GM12878 (cell line): ENCODE measurements at regions not wholly inside any gene's neighbourhood (a gene's known extent, or its start where the extent isn't known, plus 50 kb on each side); places are given as distances from the start of the nearest gene placed in this dataset.

ENCODE experiments used
- CHD1 ChIP-seq: IDR thresholded peaks from 2 replicates; pipeline ENCODE4 v1.6.1; 2012; ENCODE audit warnings: low read depth, low read length, improper control_type of control experiment
- FOXM1 ChIP-seq: IDR thresholded peaks from 2 replicates; pipeline ENCODE4 v1.6.1; 2012; ENCODE audit warnings: low read depth, mild to moderate bottlenecking, inconsistent platforms, low read length, moderate library complexity
- IKZF2 ChIP-seq, 2 experiments: fragments of 450-650 bp; IDR thresholded peaks; 2 replicates each; pipeline ENCODE4 v1.6.1; 2017; ENCODE audit warnings: mild to moderate bottlenecking in 2 of 2, moderate library complexity in 2 of 2
- PML ChIP-seq: IDR thresholded peaks from 2 replicates; pipeline ENCODE4 v1.6.1; 2012; ENCODE audit warnings: low read length, inconsistent platforms
- SRF ChIP-seq, 2 experiments: IDR thresholded peaks; 2 replicates each; pipeline ENCODE4 v1.6.1; 2011; ENCODE audit warnings: low read depth in 2 of 2, low read length in 2 of 2, mild to moderate bottlenecking in 1 of 2, moderate library complexity in 1 of 2
- SUZ12 ChIP-seq: fragments of 200-600 bp; sonication (generic); IDR thresholded peaks from one replicate; pipeline ENCODE4 v1.6.1; 2018; ENCODE audit warnings: antibody characterized with exemption, mild to moderate bottlenecking; ENCODE audit not compliant: unreplicated experiment
- YY1 ChIP-seq: IDR thresholded peaks from 2 replicates; pipeline ENCODE4 v1.6.1; 2011; ENCODE audit warnings: low read depth, mild to moderate bottlenecking, low read length
- ZNF384 ChIP-seq: IDR thresholded peaks from 2 replicates; pipeline ENCODE4 v1.6.1; 2012; ENCODE audit warnings: low read depth, mild to moderate bottlenecking, low read length, improper control_type of control experiment, borderline replicate concordance
- TF ChIP-seq, protein P1 (sequence below): IDR thresholded peaks from 2 replicates; pipeline ENCODE4 v1.6.1; 2012; ENCODE audit warnings: improper control_type of control experiment, low read depth, low read length; ENCODE audit not compliant: insufficient replicate concordance
- TF ChIP-seq, protein P2 (sequence below): fragments of 450-650 bp; IDR thresholded peaks from 2 replicates; pipeline ENCODE4 v1.6.1; 2016; ENCODE audit warnings: mild to moderate bottlenecking

DNA sequence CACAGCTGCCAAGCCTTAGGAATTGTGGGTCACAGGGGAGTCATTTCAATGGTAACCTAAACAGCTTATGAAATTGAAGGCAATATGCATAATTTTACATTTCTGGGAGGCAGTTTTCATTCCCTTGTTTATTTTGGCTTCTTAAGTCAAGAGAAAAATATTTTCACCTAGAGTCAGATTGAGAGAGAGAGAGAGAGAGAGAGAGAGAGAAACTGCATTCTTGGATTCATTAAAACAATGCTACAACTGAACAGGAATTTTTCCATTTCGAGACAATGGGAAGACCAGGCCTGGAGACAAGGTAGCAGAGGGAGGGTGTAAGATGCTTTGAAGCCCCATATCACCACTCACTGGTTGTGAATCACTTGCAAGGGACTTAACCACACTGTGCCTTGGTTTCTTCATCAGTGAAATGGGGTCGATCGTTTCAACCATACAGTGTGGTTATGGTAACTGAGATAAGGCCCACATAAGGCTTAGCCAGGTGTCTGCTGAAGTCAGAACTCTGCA is 224.7 kb upstream of the IRX3 start (continued):
- TF ChIP-seq, protein P1, sequence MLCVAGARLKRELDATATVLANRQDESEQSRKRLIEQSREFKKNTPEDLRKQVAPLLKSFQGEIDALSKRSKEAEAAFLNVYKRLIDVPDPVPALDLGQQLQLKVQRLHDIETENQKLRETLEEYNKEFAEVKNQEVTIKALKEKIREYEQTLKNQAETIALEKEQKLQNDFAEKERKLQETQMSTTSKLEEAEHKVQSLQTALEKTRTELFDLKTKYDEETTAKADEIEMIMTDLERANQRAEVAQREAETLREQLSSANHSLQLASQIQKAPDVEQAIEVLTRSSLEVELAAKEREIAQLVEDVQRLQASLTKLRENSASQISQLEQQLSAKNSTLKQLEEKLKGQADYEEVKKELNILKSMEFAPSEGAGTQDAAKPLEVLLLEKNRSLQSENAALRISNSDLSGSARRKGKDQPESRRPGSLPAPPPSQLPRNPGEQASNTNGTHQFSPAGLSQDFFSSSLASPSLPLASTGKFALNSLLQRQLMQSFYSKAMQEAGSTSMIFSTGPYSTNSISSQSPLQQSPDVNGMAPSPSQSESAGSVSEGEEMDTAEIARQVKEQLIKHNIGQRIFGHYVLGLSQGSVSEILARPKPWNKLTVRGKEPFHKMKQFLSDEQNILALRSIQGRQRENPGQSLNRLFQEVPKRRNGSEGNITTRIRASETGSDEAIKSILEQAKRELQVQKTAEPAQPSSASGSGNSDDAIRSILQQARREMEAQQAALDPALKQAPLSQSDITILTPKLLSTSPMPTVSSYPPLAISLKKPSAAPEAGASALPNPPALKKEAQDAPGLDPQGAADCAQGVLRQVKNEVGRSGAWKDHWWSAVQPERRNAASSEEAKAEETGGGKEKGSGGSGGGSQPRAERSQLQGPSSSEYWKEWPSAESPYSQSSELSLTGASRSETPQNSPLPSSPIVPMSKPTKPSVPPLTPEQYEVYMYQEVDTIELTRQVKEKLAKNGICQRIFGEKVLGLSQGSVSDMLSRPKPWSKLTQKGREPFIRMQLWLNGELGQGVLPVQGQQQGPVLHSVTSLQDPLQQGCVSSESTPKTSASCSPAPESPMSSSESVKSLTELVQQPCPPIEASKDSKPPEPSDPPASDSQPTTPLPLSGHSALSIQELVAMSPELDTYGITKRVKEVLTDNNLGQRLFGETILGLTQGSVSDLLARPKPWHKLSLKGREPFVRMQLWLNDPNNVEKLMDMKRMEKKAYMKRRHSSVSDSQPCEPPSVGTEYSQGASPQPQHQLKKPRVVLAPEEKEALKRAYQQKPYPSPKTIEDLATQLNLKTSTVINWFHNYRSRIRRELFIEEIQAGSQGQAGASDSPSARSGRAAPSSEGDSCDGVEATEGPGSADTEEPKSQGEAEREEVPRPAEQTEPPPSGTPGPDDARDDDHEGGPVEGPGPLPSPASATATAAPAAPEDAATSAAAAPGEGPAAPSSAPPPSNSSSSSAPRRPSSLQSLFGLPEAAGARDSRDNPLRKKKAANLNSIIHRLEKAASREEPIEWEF: no peak
- TF ChIP-seq SRF (IDR thresholded peaks at IDR 0.05; ENCODE audit: low read depth in 2 of 2, low read length in 2 of 2): no peak
- no peak for TF ChIP-seq FOXM1
- no peak for TF ChIP-seq PML
- TF ChIP-seq CHD1: no peak
- TF ChIP-seq ZNF384: no peak
- TF ChIP-seq IKZF2 (IDR thresholded peaks at IDR 0.05): no peak
- TF ChIP-seq, protein P2, sequence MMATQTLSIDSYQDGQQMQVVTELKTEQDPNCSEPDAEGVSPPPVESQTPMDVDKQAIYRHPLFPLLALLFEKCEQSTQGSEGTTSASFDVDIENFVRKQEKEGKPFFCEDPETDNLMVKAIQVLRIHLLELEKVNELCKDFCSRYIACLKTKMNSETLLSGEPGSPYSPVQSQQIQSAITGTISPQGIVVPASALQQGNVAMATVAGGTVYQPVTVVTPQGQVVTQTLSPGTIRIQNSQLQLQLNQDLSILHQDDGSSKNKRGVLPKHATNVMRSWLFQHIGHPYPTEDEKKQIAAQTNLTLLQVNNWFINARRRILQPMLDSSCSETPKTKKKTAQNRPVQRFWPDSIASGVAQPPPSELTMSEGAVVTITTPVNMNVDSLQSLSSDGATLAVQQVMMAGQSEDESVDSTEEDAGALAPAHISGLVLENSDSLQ: no peak
- no peak for TF ChIP-seq YY1
- no peak for TF ChIP-seq SUZ12
- TF ChIP-seq, all 136 proteins: peak for 0
